Stimulated activated CD4-positive, alpha-beta T cell treated with anti-CD3 and anti-CD28 coated beads, Interleukin-2, amount 100 ng/mL, for 24 hours (primary cell): ENCODE measurements at regions not wholly inside any gene's neighbourhood (a gene's known extent, or its start where the extent isn't known, plus 50 kb on each side); places are given as distances from the start of the nearest gene placed in this dataset.
"Not testable (repeated sequence)": the region's sequence is repeated elsewhere in the genome, so short reads cannot be mapped to it uniquely, and the experiment has no call there.

ENCODE experiments used
- DNase-seq, 2 donors: peaks; one replicate each; pipeline ENCODE4 v3.0.0-alpha.2; 2020

DNA sequence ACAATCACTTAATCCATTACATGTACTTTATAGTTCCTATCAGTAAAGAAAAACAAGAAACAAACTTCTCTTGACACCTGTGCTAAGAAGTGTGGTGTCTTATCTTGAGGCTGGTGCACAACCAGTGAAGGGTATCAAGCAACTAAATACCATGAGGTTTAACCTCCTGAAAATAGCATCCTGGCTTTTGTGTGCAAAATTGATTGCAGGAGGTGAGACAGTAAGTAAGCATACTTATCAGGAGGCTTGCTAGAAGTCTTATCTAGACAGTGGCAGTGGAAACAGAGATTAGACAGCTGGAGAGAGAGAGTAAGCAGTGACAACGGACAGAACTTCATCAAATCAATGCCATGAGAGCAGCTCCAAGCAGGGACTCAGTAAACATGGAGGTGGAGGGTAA is 730.3 kb downstream of the DNAH5 start:
- DNase-seq: no peak

DNA sequence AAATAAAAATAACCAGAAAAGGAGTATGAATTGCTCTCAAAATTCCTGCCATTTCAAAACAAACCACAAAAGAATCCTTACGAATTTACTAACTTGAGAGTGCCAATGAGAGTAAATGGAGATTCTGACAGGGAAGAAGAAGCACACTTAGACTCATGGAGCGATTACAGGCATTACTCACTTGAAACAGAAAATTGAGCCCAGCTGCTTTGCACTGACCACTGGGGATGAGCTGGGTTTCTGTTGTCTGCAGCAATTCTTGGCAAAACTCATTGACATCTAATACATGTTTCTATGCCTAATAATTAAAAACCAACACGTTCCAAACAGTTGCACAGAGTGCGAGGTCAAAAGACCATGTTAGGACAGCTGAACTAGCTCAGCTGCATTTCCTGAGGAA is 731.6 kb downstream of the DNAH5 start:
- no peak for DNase-seq

DNA sequence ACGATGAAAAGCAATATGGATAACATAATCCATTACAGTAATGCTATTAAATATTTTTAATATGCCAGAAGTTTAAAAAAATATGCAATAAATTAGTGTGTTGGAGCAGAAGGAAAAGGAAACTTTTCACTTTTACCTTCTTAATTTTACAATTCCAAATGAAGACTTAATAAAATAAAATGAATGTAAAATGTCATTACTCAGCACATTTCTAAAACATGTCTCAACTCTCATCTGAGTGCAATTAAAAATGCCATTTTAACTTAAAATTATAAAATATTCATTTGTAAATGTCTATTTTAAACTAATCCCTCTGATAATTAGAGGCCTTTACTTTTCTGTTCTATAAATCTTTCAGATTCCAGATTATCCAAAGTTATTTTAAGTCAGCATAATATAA is 733.4 kb downstream of the DNAH5 start:
- DNase-seq: no peak

GRCh38 chr5:13207112-13207511 is 737.4 kb downstream of the DNAH5 start:
- no peak for DNase-seq

- DNase-seq: no peak
Measured at GRCh38 chr5:13201022-13201421, 743.5 kb downstream of the DNAH5 start.

- DNase-seq: not testable (repeated sequence)
Measured at GRCh38 chr5:13198226-13198625, 746.3 kb downstream of the DNAH5 start.

DNA sequence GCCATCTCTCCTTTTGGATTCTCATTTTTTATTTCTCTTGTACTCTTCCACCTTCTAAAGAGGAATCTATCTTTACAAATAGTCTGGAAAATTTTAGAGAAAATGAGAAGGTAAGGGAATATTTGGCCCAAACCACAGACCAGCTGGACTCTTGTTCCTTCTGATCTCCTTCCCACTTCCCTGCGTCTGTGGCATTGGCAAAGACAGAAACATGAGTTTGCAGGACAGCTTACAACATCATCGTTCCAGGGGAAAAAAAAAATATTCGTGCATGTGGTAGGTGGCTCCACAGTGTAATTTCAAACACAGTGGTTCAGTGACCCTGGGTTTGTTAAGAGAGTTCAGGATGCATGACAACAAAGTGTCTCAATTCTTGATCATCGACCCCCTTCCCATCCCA is 755.0 kb downstream of the DNAH5 start:
- DNase-seq: no peak

GRCh38 chr5:13188371-13188770 is 756.1 kb downstream of the DNAH5 start:
- no peak for DNase-seq

DNA sequence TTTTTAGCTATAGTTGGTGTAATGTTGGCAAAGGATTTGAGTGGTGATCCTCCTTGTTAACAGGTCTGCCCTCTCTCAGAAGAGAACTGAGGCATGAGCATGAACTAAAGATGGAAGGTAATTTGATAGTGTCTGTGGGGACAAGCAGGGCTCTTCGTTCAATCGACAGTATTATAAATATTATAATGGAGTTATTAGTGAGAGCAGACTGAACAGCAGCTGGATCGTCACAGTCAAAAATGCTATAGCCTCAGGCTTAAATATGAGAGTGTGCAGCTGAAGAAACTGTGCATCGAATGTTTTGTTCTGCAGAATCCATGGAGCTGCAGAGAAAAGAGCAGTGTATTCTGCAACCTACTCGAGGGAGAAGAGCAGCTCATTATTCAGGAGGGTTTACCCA is 757.3 kb downstream of the DNAH5 start:
- no peak for DNase-seq

DNA sequence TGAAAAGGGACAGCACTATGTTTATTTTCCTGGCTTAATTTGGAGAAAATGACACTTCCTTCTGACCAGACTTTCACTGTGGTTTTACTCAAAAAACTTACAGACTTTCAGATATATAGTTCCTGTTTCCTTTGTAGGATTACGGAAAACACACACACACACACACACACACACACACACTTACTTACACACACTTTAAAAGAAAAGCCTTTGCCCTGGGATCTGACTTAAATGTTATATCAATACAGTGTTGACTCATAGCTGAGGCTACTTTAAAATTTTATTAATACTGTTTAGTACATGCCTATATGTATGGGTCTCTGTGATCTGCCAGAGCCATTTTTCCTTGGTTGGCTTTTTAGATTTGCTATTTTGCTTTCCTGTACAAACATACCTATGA is 758.3 kb downstream of the DNAH5 start:
- DNase-seq: no peak

DNA sequence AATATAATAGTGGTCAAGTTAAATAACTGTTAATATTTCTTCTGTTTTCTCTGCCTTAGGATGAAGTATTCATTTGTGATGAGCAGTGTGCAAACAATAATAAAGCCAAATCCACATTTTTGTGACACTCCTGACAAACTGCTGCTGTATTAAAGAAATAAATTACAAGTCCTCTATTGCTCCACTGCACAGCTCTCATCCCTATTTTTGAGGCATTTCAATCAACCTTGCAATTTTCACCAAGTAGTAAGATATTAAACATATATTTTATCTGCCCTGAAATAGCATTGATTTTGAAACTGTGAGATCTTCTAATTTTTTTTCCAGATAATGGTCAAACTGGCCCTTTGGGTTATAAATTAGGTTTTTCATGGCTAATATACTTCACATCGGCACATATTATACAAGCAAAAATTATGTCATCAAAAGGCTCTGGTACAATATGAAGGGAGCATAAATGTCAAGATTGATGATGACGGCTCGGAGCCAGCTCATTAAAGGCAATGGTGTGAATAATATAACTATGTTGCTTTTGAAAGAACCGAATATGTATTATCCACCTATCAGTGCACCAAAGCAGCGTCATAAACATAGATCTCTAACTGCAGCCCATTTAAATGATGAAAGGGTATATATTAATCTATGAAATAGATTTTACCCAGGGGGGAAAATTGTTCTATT is 764.9 kb downstream of the DNAH5 start:
- no peak for DNase-seq

DNA sequence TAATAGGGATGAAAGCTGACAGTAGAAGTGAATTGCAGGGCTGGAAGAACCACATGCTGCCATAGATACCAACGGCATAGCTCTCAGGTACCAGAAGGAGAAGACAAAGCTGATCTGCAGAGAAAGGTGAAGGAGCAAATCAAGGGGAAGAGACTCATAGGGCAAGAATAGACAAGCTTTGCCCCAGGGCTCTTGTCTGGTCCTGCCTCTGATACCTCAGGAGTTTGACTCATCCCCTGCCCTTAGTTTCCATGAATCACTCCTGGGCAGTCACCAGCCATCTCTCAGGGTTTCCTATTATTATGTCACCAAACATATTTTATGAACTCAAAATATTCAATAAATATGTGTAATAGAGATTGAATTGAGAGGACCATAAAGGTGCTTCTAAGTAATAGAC is 800.9 kb downstream of the DNAH5 start:
- no peak for DNase-seq

- no peak for DNase-seq
Measured at GRCh38 chr5:13143214-13143613, 801.3 kb downstream of the DNAH5 start.

GRCh38 chr5:13133951-13134350 is 810.5 kb downstream of the DNAH5 start:
- DNase-seq: no peak

GRCh38 chr5:13115476-13115875 is 829.0 kb downstream of the DNAH5 start:
- no peak for DNase-seq

GRCh38 chr5:13108265-13108664 is 836.2 kb downstream of the DNAH5 start:
- DNase-seq: no peak

DNA sequence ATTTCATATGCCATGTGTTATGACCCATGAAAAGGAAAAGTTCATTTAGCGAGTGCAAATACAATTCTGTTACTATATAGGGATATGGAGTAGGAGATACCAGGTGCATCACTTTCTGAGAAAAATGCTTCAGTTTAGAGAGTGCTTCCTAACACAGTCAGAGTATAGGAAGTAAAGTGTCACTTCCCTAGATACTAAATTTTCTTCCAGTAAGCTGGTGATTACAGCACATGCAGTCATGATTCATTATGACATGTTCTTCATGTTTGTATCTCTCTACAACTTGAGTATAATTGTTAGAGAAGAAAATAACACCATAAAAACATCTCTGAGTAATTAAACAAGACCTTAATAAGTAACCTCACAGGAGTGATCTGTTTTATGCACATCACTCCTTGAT is 837.0 kb downstream of the DNAH5 start:
- DNase-seq: no peak

DNA sequence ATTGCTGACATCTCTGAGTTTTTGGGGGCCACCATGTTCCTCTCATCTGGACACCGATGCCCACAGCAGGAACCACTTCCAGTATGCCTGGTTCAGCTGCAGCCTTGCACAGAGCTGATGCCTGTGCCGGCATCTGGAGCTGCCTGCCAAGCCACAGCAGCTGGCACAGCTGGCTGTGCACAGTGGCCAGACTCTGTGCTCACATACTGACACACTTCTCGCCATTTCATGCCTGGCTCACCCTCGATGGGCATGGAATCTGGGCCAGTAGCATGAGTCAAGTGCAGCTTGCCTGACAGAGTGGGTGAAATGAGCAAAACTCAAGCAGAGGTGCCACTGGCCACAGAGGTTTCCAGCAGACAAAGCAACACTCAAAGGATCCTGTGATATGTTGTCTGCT is 863.4 kb downstream of the DNAH5 start:
- DNase-seq: no peak

- DNase-seq: not testable (repeated sequence)
Measured at GRCh38 chr5:13072936-13073335, 871.6 kb downstream of the DNAH5 start.

- no peak for DNase-seq
Measured at GRCh38 chr5:13063088-13063487, 881.4 kb downstream of the DNAH5 start.

GRCh38 chr5:13045897-13046551 is 898.5 kb downstream of the DNAH5 start:
- DNase-seq: no peak

GRCh38 chr5:13034061-13034460 is 910.4 kb downstream of the DNAH5 start:
- DNase-seq: no peak

DNA sequence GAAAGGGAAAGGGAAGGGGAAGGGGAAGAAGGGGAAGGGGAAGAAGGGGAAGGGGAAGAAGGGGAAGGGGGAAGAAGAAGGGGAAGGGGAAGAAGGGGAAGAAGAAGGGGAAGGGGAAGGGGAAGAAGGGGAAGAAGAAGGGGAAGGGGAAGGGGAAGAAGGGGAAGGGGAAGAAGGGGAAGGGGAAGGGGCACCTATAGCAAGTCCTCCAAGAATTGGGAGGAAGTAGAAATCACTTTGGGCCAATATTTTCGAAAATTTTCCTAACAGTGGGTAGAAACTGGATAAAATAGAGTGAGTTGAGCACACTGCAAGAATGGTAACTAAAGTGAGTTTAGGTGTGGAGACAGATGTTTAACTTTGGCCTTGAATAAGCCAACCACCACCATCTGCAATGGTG is 915.3 kb downstream of the DNAH5 start:
- DNase-seq: no peak

DNA sequence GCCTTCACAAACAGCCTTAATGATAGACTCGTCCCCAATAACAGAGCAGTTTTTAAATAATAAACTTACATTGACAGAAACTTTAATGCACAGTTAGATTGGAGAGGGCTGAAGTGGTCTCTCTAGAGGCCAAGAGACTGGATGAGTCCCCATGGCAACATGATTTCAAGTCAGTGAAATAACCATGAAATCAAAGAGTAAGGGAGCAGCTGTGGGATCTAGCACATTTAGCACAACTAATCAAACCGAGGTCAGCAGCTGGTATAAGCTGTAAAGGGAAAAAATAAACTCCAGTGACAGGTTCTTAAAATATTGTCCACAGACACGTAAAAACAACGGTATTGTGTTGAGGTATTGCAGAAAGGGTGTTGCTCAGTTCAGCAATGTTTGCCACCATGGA is 916.6 kb downstream of the DNAH5 start:
- no peak for DNase-seq

GRCh38 chr5:13019729-13020128 is 924.8 kb downstream of the DNAH5 start:
- DNase-seq: no peak
